ENCODE measurements at regions not wholly inside any gene's neighbourhood (a gene's known extent, or its start where the extent isn't known, plus 50 kb on each side); places are given as distances from the start of the nearest gene placed in this dataset.

DNA sequence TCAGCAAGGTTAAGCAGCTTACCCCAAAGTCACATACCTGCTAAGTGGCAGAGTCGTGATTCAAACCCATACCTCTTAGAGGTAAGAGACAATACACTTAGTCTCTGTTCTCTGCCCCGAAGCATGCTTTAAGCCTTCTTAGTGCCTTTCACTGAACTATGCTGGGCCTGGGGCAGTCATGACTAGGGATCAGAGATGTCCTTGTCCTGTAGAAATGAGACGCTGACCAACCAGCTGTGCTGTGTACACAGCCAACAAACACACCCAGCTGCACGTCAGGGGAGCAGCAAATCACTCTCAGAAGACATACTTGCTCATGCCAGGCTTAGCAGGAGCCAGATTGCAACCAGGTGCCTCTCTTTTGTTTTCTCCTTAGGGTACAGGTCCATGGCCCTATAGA is 255.7 kb downstream of the BUD13 start:
- DNase-seq (ENCODE audit: low spot score), result no peak
- no peak overlapping the region for H3K4me3 Mint-ChIP-seq (ENCODE audit: unreplicated experiment)
- H3K9me3 Mint-ChIP-seq (ENCODE audit: unreplicated experiment), result no peaks in the 10 kb centered on the region
- no peaks in the 10 kb centered on the region for H3K36me3 Mint-ChIP-seq (ENCODE audit: low read depth, unreplicated experiment)
- TF ChIP-seq, protein P1, sequence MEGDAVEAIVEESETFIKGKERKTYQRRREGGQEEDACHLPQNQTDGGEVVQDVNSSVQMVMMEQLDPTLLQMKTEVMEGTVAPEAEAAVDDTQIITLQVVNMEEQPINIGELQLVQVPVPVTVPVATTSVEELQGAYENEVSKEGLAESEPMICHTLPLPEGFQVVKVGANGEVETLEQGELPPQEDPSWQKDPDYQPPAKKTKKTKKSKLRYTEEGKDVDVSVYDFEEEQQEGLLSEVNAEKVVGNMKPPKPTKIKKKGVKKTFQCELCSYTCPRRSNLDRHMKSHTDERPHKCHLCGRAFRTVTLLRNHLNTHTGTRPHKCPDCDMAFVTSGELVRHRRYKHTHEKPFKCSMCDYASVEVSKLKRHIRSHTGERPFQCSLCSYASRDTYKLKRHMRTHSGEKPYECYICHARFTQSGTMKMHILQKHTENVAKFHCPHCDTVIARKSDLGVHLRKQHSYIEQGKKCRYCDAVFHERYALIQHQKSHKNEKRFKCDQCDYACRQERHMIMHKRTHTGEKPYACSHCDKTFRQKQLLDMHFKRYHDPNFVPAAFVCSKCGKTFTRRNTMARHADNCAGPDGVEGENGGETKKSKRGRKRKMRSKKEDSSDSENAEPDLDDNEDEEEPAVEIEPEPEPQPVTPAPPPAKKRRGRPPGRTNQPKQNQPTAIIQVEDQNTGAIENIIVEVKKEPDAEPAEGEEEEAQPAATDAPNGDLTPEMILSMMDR (IDR thresholded peaks at IDR 0.05; ENCODE audit: unreplicated experiment), result no peak
- peaks cover 2% of the 10 kb centered on the region for H3K27me3 Mint-ChIP-seq (ENCODE audit: unreplicated experiment)
- no peaks in the 10 kb centered on the region for H3K4me1 Mint-ChIP-seq (ENCODE audit: unreplicated experiment)
- no peak overlapping the region for H3K27ac Mint-ChIP-seq (ENCODE audit: unreplicated experiment)

DNA sequence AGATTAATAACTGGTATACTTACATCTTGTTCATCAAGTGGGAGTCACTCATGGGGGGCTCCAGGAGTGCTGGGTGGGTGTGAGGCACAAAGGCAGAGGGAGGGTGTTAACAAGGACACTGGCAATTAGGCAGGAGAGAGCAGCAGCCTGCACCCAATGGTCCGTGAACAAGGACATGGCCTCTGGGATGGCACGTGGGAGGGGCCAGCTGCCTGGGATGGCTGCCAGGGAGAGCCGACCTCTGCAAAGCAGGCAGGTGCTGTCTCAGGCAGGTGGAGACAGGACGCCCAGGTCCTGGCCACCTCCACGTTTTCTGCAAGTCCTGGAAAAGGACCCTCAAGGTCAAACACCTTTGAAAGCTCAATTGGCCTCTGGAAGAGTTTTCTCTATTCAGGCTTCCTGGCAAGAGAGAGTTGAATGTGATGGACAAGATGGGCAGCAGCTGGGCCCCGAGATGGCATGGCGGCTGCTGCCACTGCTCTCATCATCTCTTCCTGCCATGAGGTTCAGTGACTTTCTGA is 257.1 kb downstream of the BUD13 start:
- TF ChIP-seq, protein P1 (IDR thresholded peaks at IDR 0.05; ENCODE audit: unreplicated experiment), result no peak

DNA sequence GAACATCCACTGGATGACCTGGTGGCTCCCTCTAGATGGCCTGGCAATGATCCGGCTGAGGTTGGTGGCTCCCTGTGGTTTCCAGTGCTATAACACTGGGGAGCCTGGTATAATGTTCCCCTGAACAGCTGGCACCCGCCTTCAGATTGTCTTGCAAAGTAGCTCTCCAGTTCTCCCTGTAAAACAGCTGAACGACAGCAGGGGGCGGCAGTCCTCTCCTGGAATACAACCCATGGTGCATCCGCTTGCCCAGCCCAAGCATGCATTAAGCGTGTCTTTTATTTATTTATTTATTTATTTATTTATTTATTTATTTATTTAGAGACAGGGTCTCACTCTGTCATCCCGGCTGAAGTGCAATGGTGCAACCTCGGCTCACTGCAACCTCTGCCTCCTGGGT is 258.9 kb downstream of the BUD13 start:
- TF ChIP-seq, protein P1 (IDR thresholded peaks at IDR 0.05; ENCODE audit: unreplicated experiment), result peak; percentile 68
- Mint-ChIP-seq H3K27ac (ENCODE audit: unreplicated experiment) (no peak overlapping the region), H3K36me3 (ENCODE audit: low read depth, unreplicated experiment) (no peaks in the 10 kb centered on the region), H3K4me1 (ENCODE audit: unreplicated experiment) (peaks cover 5% of the 10 kb centered on the region), H3K4me3 (ENCODE audit: unreplicated experiment) (peak overlapping the region; percentile 51), H3K27me3 (ENCODE audit: unreplicated experiment) (peaks cover 1% of the 10 kb centered on the region), H3K9me3 (ENCODE audit: unreplicated experiment) (no peaks in the 10 kb centered on the region)
- peak; percentile 66 for DNase-seq (ENCODE audit: low spot score)

More for the DNA sequence above, 257.1 kb downstream of the BUD13 start:
- Mint-ChIP-seq H3K4me1 (ENCODE audit: unreplicated experiment) (no peaks in the 10 kb centered on the region), H3K4me3 (ENCODE audit: unreplicated experiment) (no peak overlapping the region), H3K27ac (ENCODE audit: unreplicated experiment) (no peak overlapping the region), H3K36me3 (ENCODE audit: low read depth, unreplicated experiment) (no peaks in the 10 kb centered on the region), H3K27me3 (ENCODE audit: unreplicated experiment) (peaks cover 2% of the 10 kb centered on the region), H3K9me3 (ENCODE audit: unreplicated experiment) (no peaks in the 10 kb centered on the region)
- DNase-seq (ENCODE audit: low spot score), result no peak

DNA sequence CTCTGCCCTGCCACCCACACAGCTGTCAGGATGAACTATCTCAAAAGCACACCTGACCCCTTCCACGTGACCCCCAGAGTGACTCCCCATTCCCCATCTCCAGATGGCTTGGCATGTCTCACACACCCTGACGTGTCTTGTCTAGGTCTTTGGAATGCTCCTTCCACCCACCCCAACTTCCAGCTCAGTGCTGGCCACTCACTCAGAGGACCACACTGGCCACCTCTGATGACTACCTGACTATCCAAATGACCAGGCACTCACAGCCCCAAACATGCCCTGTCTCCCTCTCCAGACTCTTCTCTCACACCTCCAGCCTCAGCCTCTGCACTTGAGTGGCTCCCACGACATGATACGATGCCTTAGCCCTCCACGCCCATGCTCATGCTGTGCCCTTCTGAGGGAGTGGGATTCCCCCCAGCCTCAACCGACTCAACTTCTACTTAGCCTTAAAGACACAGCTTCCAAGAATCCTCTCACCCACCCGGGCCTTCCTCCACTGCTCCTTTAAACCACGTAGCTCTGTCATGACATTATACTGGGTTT is 259.4 kb downstream of the BUD13 start:
- no peak overlapping the region for H3K27ac Mint-ChIP-seq (ENCODE audit: unreplicated experiment)
- DNase-seq (ENCODE audit: low spot score), result no peak
- TF ChIP-seq, protein P1 (IDR thresholded peaks at IDR 0.05; ENCODE audit: unreplicated experiment), result no peak
- peak overlapping the region; percentile 51 for H3K4me3 Mint-ChIP-seq (ENCODE audit: unreplicated experiment)
- H3K9me3 Mint-ChIP-seq (ENCODE audit: unreplicated experiment), result no peaks in the 10 kb centered on the region
- H3K4me1 Mint-ChIP-seq (ENCODE audit: unreplicated experiment), result peaks cover 5% of the 10 kb centered on the region
- no peaks in the 10 kb centered on the region for H3K36me3 Mint-ChIP-seq (ENCODE audit: low read depth, unreplicated experiment)
- peaks cover 1% of the 10 kb centered on the region for H3K27me3 Mint-ChIP-seq (ENCODE audit: unreplicated experiment)

DNA sequence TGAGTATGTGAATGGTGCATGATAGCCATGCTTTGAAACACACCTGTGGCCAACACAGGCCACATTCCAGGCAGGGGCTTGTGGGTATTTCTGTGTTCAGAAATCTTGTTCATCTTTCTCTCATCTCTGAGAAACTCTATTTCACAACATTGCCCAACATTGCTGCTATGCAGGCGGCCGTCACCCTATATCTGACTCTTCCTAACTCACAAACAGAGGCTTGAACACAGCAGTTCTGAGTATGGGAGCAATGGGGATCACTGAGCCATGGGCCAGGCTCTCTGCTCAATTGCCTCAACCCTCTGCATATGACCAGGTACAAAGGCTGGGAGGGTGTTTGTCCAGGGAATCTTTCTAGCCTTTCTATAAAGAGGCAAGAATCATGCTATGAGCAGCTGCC is 259.9 kb downstream of the BUD13 start:
- Mint-ChIP-seq H3K27me3 (ENCODE audit: unreplicated experiment) (peaks cover 1% of the 10 kb centered on the region), H3K9me3 (ENCODE audit: unreplicated experiment) (no peaks in the 10 kb centered on the region), H3K4me3 (ENCODE audit: unreplicated experiment) (no peak overlapping the region), H3K27ac (ENCODE audit: unreplicated experiment) (no peak overlapping the region), H3K4me1 (ENCODE audit: unreplicated experiment) (peaks cover 5% of the 10 kb centered on the region), H3K36me3 (ENCODE audit: low read depth, unreplicated experiment) (no peaks in the 10 kb centered on the region)
- no peak for DNase-seq (ENCODE audit: low spot score)
- TF ChIP-seq, protein P1 (IDR thresholded peaks at IDR 0.05; ENCODE audit: unreplicated experiment), result no peak

All from endothelial cell (in vitro differentiated cells).